OCI-LY3 (cell line): ENCODE measurements at regions not wholly inside any gene's neighbourhood (a gene's known extent, or its start where the extent isn't known, plus 50 kb on each side); places are given as distances from the start of the nearest gene placed in this dataset.
"Not testable (repeated sequence)": the region's sequence is repeated elsewhere in the genome, so short reads cannot be mapped to it uniquely, and the experiment has no call there.

Experiments used
- H2AFZ ChIP-seq: fragments of 200-600, 300-600 bp; shearing (Covaris generic); 2 replicates; pipeline ENCODE4 v1.6.0; 2014; ENCODE audit warnings: antibody characterized with exemption, low read depth, low read length
- H3K27ac ChIP-seq: fragments of 200-600, 300-600 bp; sonication (generic); 2 replicates; pipeline ENCODE4 v1.5.1; 2014; ENCODE audit warnings: mild to moderate bottlenecking, low read length, moderate library complexity, mixed read lengths
- H3K27me3 ChIP-seq: fragments of 200-600, 300-600 bp; sonication (generic); 2 replicates; pipeline ENCODE4 v1.6.1; 2014; ENCODE audit warnings: low read depth, low read length, mixed read lengths
- H3K36me3 ChIP-seq: fragments of 200-600, 300-600 bp; sonication (generic); replicated peaks from 2 replicates; pipeline ENCODE3; 2014; ENCODE audit warnings: low read depth, low read length, mixed read lengths
- H3K4me1 ChIP-seq: fragments of 300-600, 200-600 bp; sonication (generic); 2 replicates; pipeline ENCODE4 v1.6.1; 2014; ENCODE audit warnings: low read length, mixed read lengths
- H3K4me2 ChIP-seq: fragments of 200-600, 300-600 bp; sonication (generic); 2 replicates; pipeline ENCODE4 v1.6.1; 2014; ENCODE audit warnings: low read length, mixed read lengths
- H3K4me3 ChIP-seq: fragments of 300-600, 200-600 bp; sonication (generic); 2 replicates; pipeline ENCODE4 v1.5.1; 2014; ENCODE audit warnings: antibody characterized with exemption, mild to moderate bottlenecking, low read length, moderate library complexity
- H3K79me2 ChIP-seq: fragments of 300-600, 200-600 bp; shearing (Covaris generic); 2 replicates; pipeline ENCODE4 v1.6.1; 2014; ENCODE audit warnings: mild to moderate bottlenecking, low read length, mixed read lengths
- H3K9ac ChIP-seq: fragments of 300-600, 200-600 bp; shearing (Covaris generic); 2 replicates; pipeline ENCODE4 v1.6.0; 2014; ENCODE audit warnings: mild to moderate bottlenecking, low read length, moderate library complexity
- H3K9me3 ChIP-seq: fragments of 200-600, 300-600 bp; shearing (Covaris generic); 2 replicates; pipeline ENCODE4 v1.6.1; 2014; ENCODE audit warnings: low read length, mixed read lengths; ENCODE audit not compliant: insufficient read depth
- H4K20me1 ChIP-seq: fragments of 200-600, 300-600 bp; sonication (generic); 2 replicates; pipeline ENCODE4 v1.6.1; 2016; ENCODE audit warnings: low read length, mixed read lengths; ENCODE audit not compliant: insufficient read depth
- CTCF ChIP-seq: fragments of 200-600, 300-600 bp; sonication (generic); IDR thresholded peaks from 2 replicates; pipeline ENCODE4 v1.5.1; 2014; ENCODE audit warnings: antibody characterized with exemption, low read length, low read depth
- EZH2phosphoT487 ChIP-seq: fragments of 200-600 bp; shearing (Covaris generic); IDR thresholded peaks from 2 replicates; pipeline ENCODE4 v1.6.1; 2018; ENCODE audit warnings: antibody characterized with exemption, mixed run types, low read depth

GRCh38 chr12:86945685-86946196 is 689.5 kb upstream of the MGAT4C start:
- Histone ChIP-seq H3K27me3 (no peaks in the 10 kb centered on the region), H3K36me3 (no peaks in the 10 kb centered on the region), H3K27ac (no peak overlapping the region), H3K4me2 (no peak overlapping the region), H3K4me1 (no peaks in the 10 kb centered on the region), H3K9ac (no peak overlapping the region), H3K79me2 (no peaks in the 10 kb centered on the region), H3K9me3 (no peaks in the 10 kb centered on the region), H4K20me1 (no peaks in the 10 kb centered on the region), H3K4me3 (no peak overlapping the region), H2AFZ (no peak overlapping the region)
- TF ChIP-seq EZH2phosphoT487 (no peak), CTCF (no peak)

- H4K20me1 ChIP-seq, H3K36me3 ChIP-seq, H3K27ac ChIP-seq, H3K4me3 ChIP-seq, H3K27me3 ChIP-seq, H3K4me1 ChIP-seq, H2AFZ ChIP-seq, H3K79me2 ChIP-seq, H3K9me3 ChIP-seq, H3K4me2 ChIP-seq, H3K9ac ChIP-seq: not testable (repeated sequence)
Observed at GRCh38 chr12:86944197-86944819, 688.1 kb upstream of the MGAT4C start.

- Histone ChIP-seq H3K27ac (no peak overlapping the region), H3K9ac (no peak overlapping the region), H3K9me3 (no peaks in the 10 kb centered on the region), H3K79me2 (no peaks in the 10 kb centered on the region), H3K4me3 (no peak overlapping the region), H3K4me2 (no peak overlapping the region), H2AFZ (no peak overlapping the region), H4K20me1 (no peaks in the 10 kb centered on the region), H3K36me3 (no peaks in the 10 kb centered on the region), H3K4me1 (no peaks in the 10 kb centered on the region), H3K27me3 (no peaks in the 10 kb centered on the region)
- TF ChIP-seq CTCF = no peak
- no peak for TF ChIP-seq EZH2phosphoT487
Observed at GRCh38 chr12:86931714-86932113, 675.5 kb upstream of the MGAT4C start.

- Histone ChIP-seq H3K4me1 (no peaks in the 10 kb centered on the region), H4K20me1 (no peaks in the 10 kb centered on the region), H3K4me2 (no peak overlapping the region), H3K79me2 (no peaks in the 10 kb centered on the region), H3K36me3 (no peaks in the 10 kb centered on the region), H3K27ac (no peak overlapping the region), H3K27me3 (no peaks in the 10 kb centered on the region), H2AFZ (no peak overlapping the region), H3K4me3 (no peak overlapping the region), H3K9ac (no peak overlapping the region), H3K9me3 (no peaks in the 10 kb centered on the region)
- TF ChIP-seq CTCF (no peak), EZH2phosphoT487 (no peak)
Observed at GRCh38 chr12:86929962-86930361, 673.8 kb upstream of the MGAT4C start.
